Ovary (tissue), 7 donors: ENCODE measurements at regions not wholly inside any gene's neighbourhood (a gene's known extent, or its start where the extent isn't known, plus 50 kb on each side); places are given as distances from the start of the nearest gene placed in this dataset.

Experiments used
- DNase-seq, 5 donors: peaks; one replicate each; pipeline ENCODE4 v3.0.0-alpha.2; 2019 to 2020
- H3K27ac ChIP-seq, 2 donors: fragments of 200-600 bp; one replicate each; pipeline versions ENCODE4 v1.5.1 to v1.8.0; 2019 to 2022
- H3K27me3 ChIP-seq: fragments of 200-600 bp; one replicate; pipeline ENCODE4 v1.8.0; 2022
- H3K36me3 ChIP-seq: fragments of 200-600 bp; sonication (generic); one replicate; pipeline ENCODE4 v1.5.1; 2019
- H3K4me1 ChIP-seq: one replicate; pipeline ENCODE4 v1.8.1; 2013; ENCODE audit warnings: mild to moderate bottlenecking, moderate library complexity; ENCODE audit not compliant: insufficient read depth
- H3K4me3 ChIP-seq: fragments of 200-600 bp; sonication (generic); one replicate; pipeline ENCODE4 v1.5.1; 2017
- H3K9me3 ChIP-seq, 2 donors: fragments of 200-600 bp in 1 of 2; sonication (generic) in 1 of 2; one replicate each; pipeline versions ENCODE4 v1.5.1 to v1.8.1; 2013 to 2019; ENCODE audit warnings: mild to moderate bottlenecking in 1 of 2, moderate library complexity in 1 of 2
- CTCF ChIP-seq, 3 donors: fragments of 450-650 bp in 2 of 3; fragments of 200-600 bp in 1 of 3; IDR thresholded peaks; one replicate each; pipeline versions ENCODE4 v1.5.1 to v1.8.0; 2016 to 2022; ENCODE audit warnings: antibody characterized with exemption in 3 of 3, mild to moderate bottlenecking in 1 of 3
- EP300 ChIP-seq: sonication (generic); formaldehyde crosslinking; IDR thresholded peaks from one replicate; pipeline ENCODE4 v1.6.1; 2017; ENCODE audit warnings: antibody characterized with exemption
- POLR2A ChIP-seq: fragments of 450-650 bp; IDR thresholded peaks from one replicate; pipeline ENCODE4 v1.6.1; 2017; ENCODE audit warnings: antibody characterized with exemption, mild to moderate bottlenecking, moderate library complexity
- WGBS, 3 donors: extraction: QIAGEN DNeasy Blood & Tissue Kit in 1 of 3; methylation state at CpG; one replicate each; pipeline versions ENCODE4 v1.1.5 to v1.1.7; 2013 to 2017; 5-methylcytosine and 5-hydroxymethylcytosine counted together
- intact Hi-C, 4 donors: fragments of 100-400 bp; cut with DNase I; formaldehyde crosslinking; loops; one replicate each; pipeline versions ENCODE4 v1.11.0 to v1.15.1; 2022 to 2023
- donor health status: DM: no; HTN: no; CAD: no; lungs with moderate emphysema.
- donor health status: DM: no; HTN: no; CAD: no.
- donor health status: Bipolar disorder and iron deficiency.
- donor health status: DM: no; HTN: no; CAD: no.
- donor health status: DM: yes; HTN: yes; CAD: no.

GRCh38 chr4:124523816-124524215, 188.7 kb downstream of the ANKRD50 start:
- H3K9me3 ChIP-seq, result no peaks in the 10 kb centered on the region
- TF ChIP-seq EP300, result no peak
- no peak for TF ChIP-seq CTCF (IDR thresholded peaks at IDR 0.05)
- TF ChIP-seq POLR2A, result no peak
- intact Hi-C loops, result no loop called here
- H3K4me1 ChIP-seq, result no peaks in the 10 kb centered on the region
- no peaks in the 10 kb centered on the region for H3K36me3 ChIP-seq
- no peaks in the 10 kb centered on the region for H3K27me3 ChIP-seq
- H3K4me3 ChIP-seq, result no peak overlapping the region
- H3K27ac ChIP-seq, result no peak overlapping the region
- DNase-seq, result no peak

- Histone ChIP-seq H3K27me3 (no peaks in the 10 kb centered on the region), H3K27ac (no peak overlapping the region), H3K9me3 (no peaks in the 10 kb centered on the region), H3K4me1 (no peaks in the 10 kb centered on the region), H3K36me3 (no peaks in the 10 kb centered on the region), H3K4me3 (no peak overlapping the region)
- WGBS, 3 donors, result 99 to 100% (median 100%) methylated on average over 4 of the region's 4 CpGs
- TF ChIP-seq POLR2A (no peak), CTCF (IDR thresholded peaks at IDR 0.05) (no peak)
- no peak for DNase-seq
- intact Hi-C loops, result no loop called here
Observed at GRCh38 chr4:124525524-124525923, 187.0 kb downstream of the ANKRD50 start.

- 3 to 10% (median 4%) methylated on average over 2 of the region's 2 CpGs for WGBS, 3 donors
- intact Hi-C loops, result no loop called here
- no peaks in the 10 kb centered on the region for H3K27me3 ChIP-seq
Observed at GRCh38 chr4:124526331-124526730, 186.2 kb downstream of the ANKRD50 start.

GRCh38 chr4:124526769-124527168, 185.8 kb downstream of the ANKRD50 start:
- Histone ChIP-seq H3K36me3 (no peaks in the 10 kb centered on the region), H3K27me3 (no peaks in the 10 kb centered on the region), H3K27ac (no peak overlapping the region), H3K9me3 (no peaks in the 10 kb centered on the region), H3K4me1 (no peaks in the 10 kb centered on the region), H3K4me3 (no peak overlapping the region)
- DNase-seq, result no peak
- 24 to 42% (median 36%) methylated on average over 4 of the region's 4 CpGs for WGBS, 3 donors
- intact Hi-C loops, result no loop called here
- no peak for TF ChIP-seq POLR2A
- no peak for TF ChIP-seq CTCF (IDR thresholded peaks at IDR 0.05)
- TF ChIP-seq EP300, result no peak

More at GRCh38 chr4:124526331-124526730, 186.2 kb downstream of the ANKRD50 start:
- TF ChIP-seq EP300, result no peak
- no peak for TF ChIP-seq POLR2A
- TF ChIP-seq CTCF (IDR thresholded peaks at IDR 0.05), result no peak
- Histone ChIP-seq H3K27ac (no peak overlapping the region), H3K4me3 (no peak overlapping the region), H3K36me3 (no peaks in the 10 kb centered on the region), H3K4me1 (no peaks in the 10 kb centered on the region), H3K9me3 (no peaks in the 10 kb centered on the region)
- no peak for DNase-seq

GRCh38 chr4:124527364-124527763, 185.2 kb downstream of the ANKRD50 start:
- no peak overlapping the region for H3K27ac ChIP-seq
- no peaks in the 10 kb centered on the region for H3K9me3 ChIP-seq
- intact Hi-C loops, result no loop called here
- WGBS, 3 donors, result 92 to 96% (median 94%) methylated on average over 3 of the region's 3 CpGs
- TF ChIP-seq CTCF (IDR thresholded peaks at IDR 0.05) (no peak), EP300 (no peak), POLR2A (no peak)
- H3K36me3 ChIP-seq, result no peaks in the 10 kb centered on the region
- H3K27me3 ChIP-seq, result no peaks in the 10 kb centered on the region
- H3K4me1 ChIP-seq, result no peaks in the 10 kb centered on the region
- H3K4me3 ChIP-seq, result no peak overlapping the region
- no peak for DNase-seq
